Gastrocnemius medialis (tissue), 4 donors: ENCODE measurements at regions not wholly inside any gene's neighbourhood (a gene's known extent, or its start where the extent isn't known, plus 50 kb on each side); places are given as distances from the start of the nearest gene placed in this dataset.

Source experiments
- POLR2A ChIP-seq, 2 donors: fragments of 450-650 bp; IDR thresholded peaks; one replicate each; pipeline ENCODE4 v1.6.1; 2017; ENCODE audit warnings: antibody characterized with exemption in 2 of 2, mild to moderate bottlenecking in 2 of 2, moderate library complexity in 2 of 2
- TF ChIP-seq, protein P1 (sequence below), 5 experiments: fragments of 450-650 bp in 3 of 5; fragments of 200-600 bp in 2 of 5; sonication (generic) in 2 of 5; IDR thresholded peaks in 4 of 5; conservative IDR thresholded peaks in 1 of 5; 1 replicate in 4 of 5; 2 replicates in 1 of 5; pipeline ENCODE4 v1.5.1; 2016 to 2019; ENCODE audit warnings: antibody characterized with exemption in 5 of 5, mild to moderate bottlenecking in 3 of 5, moderate library complexity in 3 of 5

DNA sequence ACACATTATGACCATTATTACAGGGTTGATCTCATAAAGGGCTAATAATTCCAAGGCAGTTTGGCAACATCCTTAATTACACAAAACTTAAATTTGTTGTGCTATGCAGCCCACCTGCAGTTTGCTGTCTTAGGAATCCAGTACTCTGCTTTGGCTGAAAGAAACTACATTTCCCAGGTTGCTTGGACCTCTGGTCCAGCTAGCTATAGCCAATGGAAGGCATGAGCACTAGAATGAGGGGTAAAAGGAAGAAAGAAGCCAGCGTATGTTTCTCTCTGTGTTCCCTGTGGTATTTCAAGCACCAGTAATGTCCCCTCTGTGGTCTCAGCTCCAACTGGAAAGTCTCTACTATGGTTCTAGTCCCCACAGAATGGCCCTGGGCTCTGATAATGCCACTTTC, 84.3 kb upstream of the TSC22D2 start:
- TF ChIP-seq, protein P1, sequence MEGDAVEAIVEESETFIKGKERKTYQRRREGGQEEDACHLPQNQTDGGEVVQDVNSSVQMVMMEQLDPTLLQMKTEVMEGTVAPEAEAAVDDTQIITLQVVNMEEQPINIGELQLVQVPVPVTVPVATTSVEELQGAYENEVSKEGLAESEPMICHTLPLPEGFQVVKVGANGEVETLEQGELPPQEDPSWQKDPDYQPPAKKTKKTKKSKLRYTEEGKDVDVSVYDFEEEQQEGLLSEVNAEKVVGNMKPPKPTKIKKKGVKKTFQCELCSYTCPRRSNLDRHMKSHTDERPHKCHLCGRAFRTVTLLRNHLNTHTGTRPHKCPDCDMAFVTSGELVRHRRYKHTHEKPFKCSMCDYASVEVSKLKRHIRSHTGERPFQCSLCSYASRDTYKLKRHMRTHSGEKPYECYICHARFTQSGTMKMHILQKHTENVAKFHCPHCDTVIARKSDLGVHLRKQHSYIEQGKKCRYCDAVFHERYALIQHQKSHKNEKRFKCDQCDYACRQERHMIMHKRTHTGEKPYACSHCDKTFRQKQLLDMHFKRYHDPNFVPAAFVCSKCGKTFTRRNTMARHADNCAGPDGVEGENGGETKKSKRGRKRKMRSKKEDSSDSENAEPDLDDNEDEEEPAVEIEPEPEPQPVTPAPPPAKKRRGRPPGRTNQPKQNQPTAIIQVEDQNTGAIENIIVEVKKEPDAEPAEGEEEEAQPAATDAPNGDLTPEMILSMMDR (IDR thresholded peaks at IDR 0.05 in 4 of 5, conservative IDR thresholded peaks at IDR 0.05 in 1 of 5) = no peak
- TF ChIP-seq POLR2A (IDR thresholded peaks at IDR 0.05) = no peak
